ENCODE measurements at regions not wholly inside any gene's neighbourhood (a gene's known extent, or its start where the extent isn't known, plus 50 kb on each side); places are given as distances from the start of the nearest gene placed in this dataset.
A peak's percentile ranks its signal among the peaks of the same experiment; 100 is the strongest.

DNA sequence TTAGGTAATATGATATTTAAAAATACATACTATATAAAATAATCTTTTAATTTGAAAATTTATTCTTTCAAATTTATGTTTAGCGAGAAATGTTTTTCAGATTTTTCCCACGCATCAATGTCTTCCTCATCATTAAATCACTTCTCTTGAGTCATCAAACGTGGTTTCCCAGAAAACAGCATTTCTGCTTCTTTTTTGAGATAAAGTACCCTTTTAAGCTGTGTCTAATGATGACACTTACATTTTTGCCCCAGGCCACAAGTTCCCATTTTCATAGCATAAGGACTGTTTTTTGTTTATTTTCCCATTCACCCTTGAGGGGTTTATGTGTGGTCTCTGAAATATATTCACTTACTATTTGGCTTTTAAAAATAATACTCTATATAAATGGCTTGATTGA, 139.0 kb upstream of the HS3ST3A1 start:
- no peak for DNase-seq

- no peak for DNase-seq
Measured at GRCh38 chr17:13741744-13742143, 140.0 kb upstream of the HS3ST3A1 start.

DNA sequence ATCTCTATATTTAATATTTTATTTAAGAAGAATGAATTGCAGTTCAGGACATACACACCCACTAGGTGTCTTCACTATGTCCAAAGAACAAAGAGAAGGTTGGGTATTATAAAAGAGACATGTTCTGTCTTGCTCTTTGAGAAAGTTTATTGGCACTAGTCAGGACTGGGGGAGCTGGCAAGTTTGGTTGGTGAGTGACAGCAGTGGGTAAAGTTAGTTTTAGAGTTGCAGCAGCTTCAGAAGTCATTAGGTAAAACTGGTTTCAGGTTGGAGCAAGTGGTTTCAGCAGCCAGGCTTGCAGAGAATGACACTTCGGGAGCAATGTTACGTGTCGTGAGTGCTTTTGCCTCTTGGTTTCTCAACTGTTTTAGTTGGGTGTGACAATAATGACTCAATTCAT, 142.2 kb upstream of the HS3ST3A1 start:
- no peak for DNase-seq

- no peak for DNase-seq
Measured at GRCh38 chr17:13746404-13746803, 144.7 kb upstream of the HS3ST3A1 start.

GRCh38 chr17:13749166-13749890, 147.6 kb upstream of the HS3ST3A1 start:
- DNase-seq = no peak

- DNase-seq = no peak
Measured at GRCh38 chr17:13749891-13750235, 148.1 kb upstream of the HS3ST3A1 start.

- DNase-seq = no peak
Measured at GRCh38 chr17:13750816-13751793, 149.4 kb upstream of the HS3ST3A1 start.

GRCh38 chr17:13753154-13753553, 151.4 kb upstream of the HS3ST3A1 start:
- no peak for DNase-seq

GRCh38 chr17:13753771-13754170, 152.0 kb upstream of the HS3ST3A1 start:
- DNase-seq = no peak

DNA sequence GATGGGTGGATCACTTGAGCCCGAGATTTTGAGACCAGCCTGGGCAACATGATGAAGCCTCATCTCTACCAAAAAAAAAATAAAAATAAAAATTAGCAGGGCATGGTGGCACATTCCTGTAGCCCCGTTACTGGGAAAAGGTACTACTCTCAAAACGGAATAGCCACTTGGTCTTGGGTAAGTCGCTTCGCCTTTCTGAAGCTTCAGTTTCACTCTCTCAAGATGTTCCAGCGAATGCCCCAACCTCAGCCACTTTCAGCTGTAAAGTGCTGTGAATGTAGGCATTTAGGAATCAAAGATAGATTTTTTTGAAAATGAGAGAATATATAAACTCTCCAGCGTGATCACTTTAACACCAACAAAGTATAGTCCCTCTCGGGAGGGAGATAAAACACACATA, 154.1 kb upstream of the HS3ST3A1 start:
- no peak for DNase-seq

- DNase-seq = no peak
Measured at GRCh38 chr17:13756763-13757162, 155.0 kb upstream of the HS3ST3A1 start.

- no peak for DNase-seq
Measured at GRCh38 chr17:13757871-13758270, 156.1 kb upstream of the HS3ST3A1 start.

- no peak for DNase-seq
Measured at GRCh38 chr17:13759518-13760335, 158.0 kb upstream of the HS3ST3A1 start.

DNA sequence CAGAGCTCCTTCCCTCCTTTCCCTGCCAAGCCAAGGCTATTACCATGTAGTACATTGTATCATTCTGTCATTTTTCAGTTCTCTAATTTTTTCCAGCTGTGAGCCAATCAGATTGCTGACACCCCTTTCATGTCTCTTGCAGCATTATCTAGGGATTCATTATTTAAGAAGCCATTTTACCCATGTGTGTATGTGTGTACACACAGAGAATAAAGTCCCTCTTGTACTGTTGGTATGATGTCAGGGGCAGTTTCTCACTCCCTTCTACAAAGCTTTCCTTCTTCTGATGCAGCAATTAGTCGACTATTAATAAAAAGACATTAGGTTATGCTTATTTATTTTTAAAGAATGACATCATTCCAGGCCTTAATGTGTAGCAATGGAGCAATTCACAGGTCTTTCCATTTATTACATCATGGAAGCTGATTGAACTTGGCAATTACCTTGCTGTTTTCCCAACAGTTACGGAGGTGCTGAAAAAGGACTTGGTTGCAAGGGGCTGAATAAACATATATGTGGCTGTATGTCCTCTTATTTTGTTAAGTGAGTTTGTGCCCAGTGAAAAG, 159.4 kb upstream of the HS3ST3A1 start:
- DNase-seq = no peak

- no peak for DNase-seq
Measured at GRCh38 chr17:13765701-13766100, 164.0 kb upstream of the HS3ST3A1 start.

GRCh38 chr17:13770702-13771101, 169.0 kb upstream of the HS3ST3A1 start:
- DNase-seq = no peak

DNA sequence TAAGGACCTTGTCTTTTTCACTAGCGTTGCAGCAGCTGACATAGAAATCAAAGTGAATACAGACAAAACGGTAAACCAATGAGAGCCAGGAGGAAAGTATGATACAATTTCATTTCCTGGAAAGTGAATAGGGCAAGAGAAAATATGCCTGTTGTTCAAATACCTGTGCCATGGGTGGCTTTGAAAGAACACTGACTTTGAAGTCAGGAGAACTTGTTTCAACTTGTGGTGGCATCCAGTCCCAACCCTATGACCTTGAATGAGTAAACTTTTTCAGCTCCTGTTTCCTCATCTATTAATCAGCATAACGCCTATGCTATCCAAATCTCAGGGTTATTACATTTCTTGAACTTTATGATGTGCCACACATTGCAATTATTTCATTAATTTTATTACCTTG, 173.7 kb upstream of the HS3ST3A1 start:
- DNase-seq = no peak

DNA sequence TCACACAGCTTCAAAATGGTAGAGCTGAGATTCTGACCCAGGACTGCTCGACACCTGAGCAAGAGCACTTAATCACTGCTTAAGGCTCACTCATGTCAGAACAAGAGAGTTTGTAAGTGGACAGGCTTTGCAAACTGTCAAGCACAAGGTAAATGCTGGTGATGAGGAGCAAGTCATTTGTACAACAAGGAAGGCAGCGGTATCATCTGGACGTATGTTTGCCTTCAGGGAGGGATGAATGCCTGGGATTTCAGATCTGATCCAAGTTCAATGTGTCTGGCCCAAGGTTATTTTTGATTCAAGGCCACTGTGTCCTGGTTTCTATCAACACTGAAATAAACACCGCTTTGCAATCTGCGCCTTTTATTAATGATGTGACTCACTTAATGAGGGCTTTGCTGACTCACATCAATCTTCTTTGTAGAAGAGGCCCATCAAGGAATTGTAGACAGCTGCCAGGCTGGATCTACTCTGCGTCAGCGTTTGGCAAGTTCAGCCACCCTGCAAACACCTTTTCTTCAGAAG, 174.4 kb upstream of the HS3ST3A1 start:
- peak; percentile 11 for DNase-seq

GRCh38 chr17:13777003-13777402, 175.3 kb upstream of the HS3ST3A1 start:
- DNase-seq = no peak

GRCh38 chr17:13784434-13785095, 182.8 kb upstream of the HS3ST3A1 start:
- DNase-seq = no peak

GRCh38 chr17:13785981-13786598, 184.4 kb upstream of the HS3ST3A1 start:
- no peak for DNase-seq

GRCh38 chr17:13787636-13788035, 185.9 kb upstream of the HS3ST3A1 start:
- no peak for DNase-seq
